NCI-H146 treated with DMSO at 0.1 percent for 48 hours (cell line): ENCODE measurements at regions not wholly inside any gene's neighbourhood (a gene's known extent, or its start where the extent isn't known, plus 50 kb on each side); places are given as distances from the start of the nearest gene placed in this dataset.
"Not testable (repeated sequence)": the region's sequence is repeated elsewhere in the genome, so short reads cannot be mapped to it uniquely, and the experiment has no call there.

Experiments
- DNase-seq: peaks from one replicate; lab custom pipeline; 2025; ENCODE audit not compliant: unreplicated experiment; lab: John Stamatoyannopoulos, UW

GRCh38 chr9:99670886-99671285 lies 150.8 kb upstream of the NR4A3 start:
- DNase-seq = not testable (repeated sequence)

GRCh38 chr9:99677281-99677680 lies 144.4 kb upstream of the NR4A3 start:
- DNase-seq = no peak

- DNase-seq = no peak
Measured at GRCh38 chr9:99678566-99678965, 143.1 kb upstream of the NR4A3 start.

- DNase-seq = no peak
Measured at GRCh38 chr9:99680191-99680590, 141.5 kb upstream of the NR4A3 start.

GRCh38 chr9:99681113-99681512 lies 140.6 kb upstream of the NR4A3 start:
- DNase-seq = no peak

GRCh38 chr9:99682378-99682777 lies 139.3 kb upstream of the NR4A3 start:
- no peak for DNase-seq

GRCh38 chr9:99682870-99683269 lies 138.8 kb upstream of the NR4A3 start:
- DNase-seq = no peak

- peak; percentile 70 for DNase-seq
Measured at GRCh38 chr9:99690573-99690972, 131.1 kb upstream of the NR4A3 start.

GRCh38 chr9:99693888-99694287 lies 127.8 kb upstream of the NR4A3 start:
- no peak for DNase-seq

- no peak for DNase-seq
Measured at GRCh38 chr9:99694393-99694792, 127.3 kb upstream of the NR4A3 start.

GRCh38 chr9:99699396-99699795 lies 122.3 kb upstream of the NR4A3 start:
- DNase-seq = no peak

- DNase-seq = no peak
Measured at GRCh38 chr9:99712214-99712613, 109.5 kb upstream of the NR4A3 start.

- DNase-seq = no peak
Measured at GRCh38 chr9:99713838-99714306, 107.8 kb upstream of the NR4A3 start.

- DNase-seq = no peak
Measured at GRCh38 chr9:99718631-99719030, 103.1 kb upstream of the NR4A3 start.

GRCh38 chr9:99720455-99721050 lies 101.1 kb upstream of the NR4A3 start:
- DNase-seq = no peak

- no peak for DNase-seq
Measured at GRCh38 chr9:99721898-99722297, 99.8 kb upstream of the NR4A3 start.

- no peak for DNase-seq
Measured at GRCh38 chr9:99722877-99723276, 98.8 kb upstream of the NR4A3 start.

GRCh38 chr9:99724640-99725039 lies 97.0 kb upstream of the NR4A3 start:
- no peak for DNase-seq

- no peak for DNase-seq
Measured at GRCh38 chr9:99725852-99726251, 95.8 kb upstream of the NR4A3 start.

- DNase-seq = no peak
Measured at GRCh38 chr9:99726758-99727157, 94.9 kb upstream of the NR4A3 start.

- no peak for DNase-seq
Measured at GRCh38 chr9:99730062-99730461, 91.6 kb upstream of the NR4A3 start.

GRCh38 chr9:99731950-99732349 lies 89.7 kb upstream of the NR4A3 start:
- DNase-seq = no peak

- DNase-seq = no peak
Measured at GRCh38 chr9:99732715-99733114, 89.0 kb upstream of the NR4A3 start.
